ENCODE measurements at regions not wholly inside any gene's neighbourhood (a gene's known extent, or its start where the extent isn't known, plus 50 kb on each side); places are given as distances from the start of the nearest gene placed in this dataset.
"Not testable (repeated sequence)": the region's sequence is repeated elsewhere in the genome, so short reads cannot be mapped to it uniquely, and the experiment has no call there.

DNA sequence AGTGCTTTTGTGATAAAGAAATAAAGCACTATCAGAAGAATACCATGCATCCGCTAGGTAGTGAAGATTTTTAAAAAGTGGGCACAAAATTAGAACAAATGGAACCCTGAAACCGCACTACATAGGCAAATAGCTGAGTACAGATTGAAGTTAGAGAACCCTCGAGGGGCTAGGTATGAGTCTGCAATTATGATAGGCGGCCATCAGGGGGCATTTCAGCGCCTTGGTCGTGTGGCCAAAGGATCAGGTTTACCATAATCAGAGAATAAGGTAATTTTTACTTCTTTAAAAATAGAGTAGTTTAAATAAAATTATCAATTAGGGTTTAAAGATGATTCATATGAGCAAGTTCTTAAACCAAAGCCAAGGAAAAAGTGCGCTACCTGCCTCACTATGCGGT lies 129.8 kb downstream of the TMX1 start:
- in situ Hi-C loops (cut with MboI; ENCODE audit: low sequenced_read_pairs, unreplicated experiment): no loop called here
- peak; percentile 55 for DNase-seq (ENCODE audit: low spot score)
- TF ChIP-seq, protein P1, sequence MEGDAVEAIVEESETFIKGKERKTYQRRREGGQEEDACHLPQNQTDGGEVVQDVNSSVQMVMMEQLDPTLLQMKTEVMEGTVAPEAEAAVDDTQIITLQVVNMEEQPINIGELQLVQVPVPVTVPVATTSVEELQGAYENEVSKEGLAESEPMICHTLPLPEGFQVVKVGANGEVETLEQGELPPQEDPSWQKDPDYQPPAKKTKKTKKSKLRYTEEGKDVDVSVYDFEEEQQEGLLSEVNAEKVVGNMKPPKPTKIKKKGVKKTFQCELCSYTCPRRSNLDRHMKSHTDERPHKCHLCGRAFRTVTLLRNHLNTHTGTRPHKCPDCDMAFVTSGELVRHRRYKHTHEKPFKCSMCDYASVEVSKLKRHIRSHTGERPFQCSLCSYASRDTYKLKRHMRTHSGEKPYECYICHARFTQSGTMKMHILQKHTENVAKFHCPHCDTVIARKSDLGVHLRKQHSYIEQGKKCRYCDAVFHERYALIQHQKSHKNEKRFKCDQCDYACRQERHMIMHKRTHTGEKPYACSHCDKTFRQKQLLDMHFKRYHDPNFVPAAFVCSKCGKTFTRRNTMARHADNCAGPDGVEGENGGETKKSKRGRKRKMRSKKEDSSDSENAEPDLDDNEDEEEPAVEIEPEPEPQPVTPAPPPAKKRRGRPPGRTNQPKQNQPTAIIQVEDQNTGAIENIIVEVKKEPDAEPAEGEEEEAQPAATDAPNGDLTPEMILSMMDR (IDR thresholded peaks at IDR 0.05; ENCODE audit: borderline replicate concordance, control extremely low read depth, extremely low read depth, insufficient read depth, missing control alignments): peak; percentile 43

DNA sequence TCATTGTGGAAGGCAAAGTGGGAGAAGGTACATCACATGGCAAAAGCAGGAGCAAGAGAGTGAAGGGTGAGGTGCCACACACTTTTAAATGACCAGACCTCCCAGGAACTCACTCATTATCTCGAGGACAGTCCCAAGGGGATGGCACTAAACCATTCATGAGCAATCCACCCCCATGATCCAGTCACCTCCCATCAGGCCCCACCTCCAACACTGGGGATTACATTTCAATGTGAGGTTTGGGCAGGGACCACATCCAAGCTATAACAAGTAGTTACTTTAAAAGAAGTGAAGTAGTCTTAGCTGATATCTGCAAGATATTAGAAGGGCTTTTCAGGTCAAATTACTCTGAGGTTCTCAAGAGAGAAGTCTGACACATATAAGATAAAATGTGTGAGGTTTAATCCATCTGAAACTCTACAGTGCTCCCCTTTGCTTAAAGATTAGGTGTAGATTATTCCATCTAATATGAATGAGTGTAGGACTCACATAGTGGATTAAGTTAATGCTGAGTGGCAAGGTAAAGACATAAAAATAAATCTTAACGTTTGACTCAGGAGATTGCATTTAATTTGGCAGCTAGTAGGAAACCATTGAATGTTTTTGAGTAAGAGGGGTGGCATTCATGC lies 130.8 kb downstream of the TMX1 start:
- in situ Hi-C loops (cut with MboI; ENCODE audit: low sequenced_read_pairs, unreplicated experiment): no loop called here
- no peak for DNase-seq (ENCODE audit: low spot score)
- TF ChIP-seq, protein P1 (IDR thresholded peaks at IDR 0.05; ENCODE audit: borderline replicate concordance, control extremely low read depth, extremely low read depth, insufficient read depth, missing control alignments): no peak

DNA sequence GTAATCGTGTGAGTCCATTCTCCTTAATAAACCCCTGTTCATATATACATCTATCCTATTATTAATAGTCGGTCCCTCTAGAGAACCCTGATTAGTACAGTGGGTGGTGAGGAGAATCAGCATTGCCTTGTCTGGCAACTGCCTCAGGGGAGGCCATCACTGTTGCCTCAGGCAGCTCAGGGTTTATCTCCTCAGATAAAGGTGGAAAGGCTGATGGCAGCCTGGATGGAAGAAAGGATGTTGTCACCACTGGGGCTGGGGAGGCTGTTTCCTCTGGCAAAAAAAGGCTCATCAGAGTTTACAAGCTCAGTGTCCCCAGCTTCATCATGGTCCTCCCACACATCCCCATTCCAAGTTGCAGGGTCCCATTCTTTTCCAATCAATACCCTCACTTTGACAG lies 137.1 kb downstream of the TMX1 start:
- DNase-seq (ENCODE audit: low spot score); in situ Hi-C loops (cut with MboI; ENCODE audit: low sequenced_read_pairs, unreplicated experiment): not testable (repeated sequence)

DNA sequence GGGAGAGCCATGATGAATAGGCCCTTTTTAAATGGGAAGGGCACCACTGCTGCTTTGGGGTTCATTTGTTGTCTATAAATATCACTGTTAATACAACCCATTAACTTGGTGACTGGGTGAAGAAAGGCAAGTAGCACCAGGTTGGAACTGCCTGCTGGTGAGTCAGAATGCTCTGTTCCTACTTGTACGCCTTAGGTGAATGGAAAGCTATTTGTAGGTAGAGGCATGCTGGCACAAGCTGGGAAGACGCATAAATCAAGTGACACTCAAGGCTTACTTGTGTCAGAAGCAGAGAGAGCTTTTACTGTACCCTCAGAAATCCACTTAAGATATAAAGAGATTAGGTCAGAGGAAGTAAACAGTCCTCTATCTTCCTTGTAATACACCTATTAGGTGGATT lies 142.5 kb downstream of the TMX1 start:
- TF ChIP-seq, protein P1 (IDR thresholded peaks at IDR 0.05; ENCODE audit: borderline replicate concordance, control extremely low read depth, extremely low read depth, insufficient read depth, missing control alignments): no peak
- DNase-seq (ENCODE audit: low spot score): no peak
- in situ Hi-C loops (cut with MboI; ENCODE audit: low sequenced_read_pairs, unreplicated experiment): no loop called here

DNA sequence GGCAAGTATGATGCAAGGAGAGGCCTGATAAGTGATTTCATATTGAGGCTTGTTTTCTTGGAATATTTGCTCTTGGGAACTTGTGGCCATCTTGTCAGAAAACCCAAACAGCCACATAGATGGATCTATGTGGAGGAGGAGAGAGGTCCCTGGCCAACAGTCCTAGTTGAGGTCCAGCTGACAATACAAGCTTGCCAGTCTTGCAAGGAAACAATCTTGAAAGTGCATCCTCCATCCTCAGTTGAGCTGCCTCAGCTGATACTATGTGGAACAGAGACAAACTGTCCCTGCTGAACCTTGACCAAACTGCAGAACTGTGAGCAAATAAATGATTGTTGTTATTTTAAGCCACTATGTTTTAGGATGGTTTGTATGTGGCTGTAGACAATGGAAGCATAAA lies 146.4 kb downstream of the TMX1 start:
- in situ Hi-C loops (cut with MboI; ENCODE audit: low sequenced_read_pairs, unreplicated experiment): no loop called here
- TF ChIP-seq, protein P1 (IDR thresholded peaks at IDR 0.05; ENCODE audit: borderline replicate concordance, control extremely low read depth, extremely low read depth, insufficient read depth, missing control alignments): no peak
- DNase-seq (ENCODE audit: low spot score): no peak

DNA sequence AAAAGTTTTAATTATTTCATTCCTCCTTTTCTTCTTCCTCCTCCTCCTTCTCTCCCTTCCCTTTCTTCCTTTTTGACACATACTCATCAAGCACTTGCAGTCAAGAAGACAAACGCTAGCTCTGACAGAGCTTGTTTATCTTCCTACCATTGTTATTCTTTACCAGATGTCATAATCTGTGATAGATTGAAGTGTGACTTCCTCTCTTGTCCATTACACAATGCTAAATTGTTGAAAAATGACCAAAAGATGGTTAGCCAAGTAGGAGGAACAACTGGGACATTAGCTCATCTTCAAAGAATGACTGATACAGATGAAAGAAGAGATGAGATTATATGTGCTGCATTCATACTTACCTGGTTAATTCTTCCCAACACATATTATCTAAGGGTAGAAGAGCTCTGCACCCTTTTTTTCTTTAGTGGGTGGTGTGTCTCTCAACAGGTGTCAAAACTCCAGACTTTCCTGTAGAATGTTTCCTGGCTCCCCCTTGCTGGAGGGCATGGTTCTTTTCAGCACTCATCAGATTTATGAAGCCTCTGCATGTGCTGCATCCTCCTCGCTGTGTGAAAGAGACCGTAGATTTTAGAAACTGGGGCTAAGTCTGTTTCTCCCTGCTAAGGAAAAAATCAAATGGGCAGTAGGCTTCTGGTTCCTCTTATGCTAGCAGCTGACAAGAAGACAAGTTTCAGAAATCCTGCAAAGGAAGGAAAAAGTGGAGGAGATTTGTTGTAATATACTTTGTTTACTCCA lies 147.1 kb downstream of the TMX1 start:
- DNase-seq (ENCODE audit: low spot score): no peak
- in situ Hi-C loops (cut with MboI; ENCODE audit: low sequenced_read_pairs, unreplicated experiment): no loop called here
- TF ChIP-seq, protein P1 (IDR thresholded peaks at IDR 0.05; ENCODE audit: borderline replicate concordance, control extremely low read depth, extremely low read depth, insufficient read depth, missing control alignments): no peak

DNA sequence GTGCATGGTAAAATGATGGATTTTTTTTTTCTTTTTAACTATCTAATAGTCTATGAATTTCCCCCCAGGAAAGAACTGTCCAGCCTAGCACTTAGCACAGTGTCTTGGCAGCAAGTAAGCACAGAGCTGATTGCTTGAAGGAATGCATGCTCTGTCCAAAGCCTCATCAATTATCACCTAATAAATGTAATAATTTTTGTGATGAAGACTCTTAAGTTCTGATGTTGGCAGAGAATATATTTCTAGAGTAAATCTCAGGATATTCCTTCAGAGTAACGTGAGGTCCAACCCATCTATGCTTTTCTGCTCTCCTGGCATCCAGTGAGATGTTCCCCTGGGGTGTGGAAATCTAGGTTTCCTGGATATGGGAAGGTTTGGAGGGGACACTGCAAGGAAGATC lies 152.4 kb downstream of the TMX1 start:
- no peak for DNase-seq (ENCODE audit: low spot score)
- TF ChIP-seq, protein P1 (IDR thresholded peaks at IDR 0.05; ENCODE audit: borderline replicate concordance, control extremely low read depth, extremely low read depth, insufficient read depth, missing control alignments): no peak
- in situ Hi-C loops (cut with MboI; ENCODE audit: low sequenced_read_pairs, unreplicated experiment): no loop called here

Measured in GM13976 (cell line).